Brain microvascular endothelial cell (primary cell): ENCODE measurements at regions not wholly inside any gene's neighbourhood (a gene's known extent, or its start where the extent isn't known, plus 50 kb on each side); places are given as distances from the start of the nearest gene placed in this dataset.
"Not testable (repeated sequence)": the region's sequence is repeated elsewhere in the genome, so short reads cannot be mapped to it uniquely, and the experiment has no call there.

ENCODE experiments used
- DNase-seq: peaks from one replicate; pipeline ENCODE4 v3.0.0-alpha.2; 2020
- H3K27ac ChIP-seq: fragments of 250-450 bp; sonication (Bioruptor Pico); 2 replicates; pipeline ENCODE4 v1.5.1; 2020; ENCODE audit warnings: mild to moderate bottlenecking, moderate library complexity
- H3K27me3 ChIP-seq: fragments of 250-450 bp; sonication (Bioruptor Pico); replicated peaks from 2 replicates; pipeline ENCODE4 v1.5.1; 2020; ENCODE audit warnings: mild to moderate bottlenecking
- H3K36me3 ChIP-seq: fragments of 250-450 bp; sonication (Bioruptor Pico); replicated peaks from 2 replicates; pipeline ENCODE4 v1.5.1; 2020; ENCODE audit warnings: mild to moderate bottlenecking
- H3K4me3 ChIP-seq: 2 replicates; pipeline ENCODE4 v1.5.1; 2011; ENCODE audit warnings: low read depth, mild to moderate bottlenecking, control low read depth, low read length, moderate library complexity
- in situ Hi-C: cut with HindIII; loops from 2 replicates; pipeline ENCODE4 v1.10.0; 2017; ENCODE audit warnings: low sequenced_read_pairs, low pct_ligation_motif_present
- TF ChIP-seq, protein P1 (sequence below): IDR thresholded peaks from 2 replicates; pipeline ENCODE4 v1.5.1; 2011; ENCODE audit warnings: low read depth, mild to moderate bottlenecking, moderate library complexity, low read length, control low read depth, inconsistent platforms; ENCODE audit errors: missing control alignments

DNA sequence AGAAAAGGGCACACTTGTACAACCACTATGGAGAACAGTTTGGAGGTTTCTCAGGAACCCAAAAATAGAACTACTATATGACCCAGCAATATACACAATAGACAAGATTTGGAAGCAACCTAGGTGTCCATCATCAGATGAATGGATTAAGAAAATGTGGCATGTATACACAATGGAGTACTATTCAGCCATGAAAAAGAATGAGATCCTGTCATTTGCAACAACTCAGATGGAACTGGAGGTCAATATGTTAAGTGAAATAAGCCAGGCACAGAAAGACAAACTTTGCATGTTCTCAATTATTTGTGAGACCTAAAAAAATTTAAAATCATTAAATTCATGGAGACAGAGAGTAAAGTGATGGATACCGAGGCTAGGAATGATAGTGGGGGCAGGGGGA lies 118.8 kb downstream of the ZNF467 start:
- in situ Hi-C loops, result no loop called here
- TF ChIP-seq, protein P1, sequence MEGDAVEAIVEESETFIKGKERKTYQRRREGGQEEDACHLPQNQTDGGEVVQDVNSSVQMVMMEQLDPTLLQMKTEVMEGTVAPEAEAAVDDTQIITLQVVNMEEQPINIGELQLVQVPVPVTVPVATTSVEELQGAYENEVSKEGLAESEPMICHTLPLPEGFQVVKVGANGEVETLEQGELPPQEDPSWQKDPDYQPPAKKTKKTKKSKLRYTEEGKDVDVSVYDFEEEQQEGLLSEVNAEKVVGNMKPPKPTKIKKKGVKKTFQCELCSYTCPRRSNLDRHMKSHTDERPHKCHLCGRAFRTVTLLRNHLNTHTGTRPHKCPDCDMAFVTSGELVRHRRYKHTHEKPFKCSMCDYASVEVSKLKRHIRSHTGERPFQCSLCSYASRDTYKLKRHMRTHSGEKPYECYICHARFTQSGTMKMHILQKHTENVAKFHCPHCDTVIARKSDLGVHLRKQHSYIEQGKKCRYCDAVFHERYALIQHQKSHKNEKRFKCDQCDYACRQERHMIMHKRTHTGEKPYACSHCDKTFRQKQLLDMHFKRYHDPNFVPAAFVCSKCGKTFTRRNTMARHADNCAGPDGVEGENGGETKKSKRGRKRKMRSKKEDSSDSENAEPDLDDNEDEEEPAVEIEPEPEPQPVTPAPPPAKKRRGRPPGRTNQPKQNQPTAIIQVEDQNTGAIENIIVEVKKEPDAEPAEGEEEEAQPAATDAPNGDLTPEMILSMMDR, result no peak
- H3K27me3 ChIP-seq, result no peaks in the 10 kb centered on the region
- H3K36me3 ChIP-seq, result no peaks in the 10 kb centered on the region
- H3K27ac ChIP-seq, result no peak overlapping the region
- H3K4me3 ChIP-seq, result no peak overlapping the region
- no peak for DNase-seq

DNA sequence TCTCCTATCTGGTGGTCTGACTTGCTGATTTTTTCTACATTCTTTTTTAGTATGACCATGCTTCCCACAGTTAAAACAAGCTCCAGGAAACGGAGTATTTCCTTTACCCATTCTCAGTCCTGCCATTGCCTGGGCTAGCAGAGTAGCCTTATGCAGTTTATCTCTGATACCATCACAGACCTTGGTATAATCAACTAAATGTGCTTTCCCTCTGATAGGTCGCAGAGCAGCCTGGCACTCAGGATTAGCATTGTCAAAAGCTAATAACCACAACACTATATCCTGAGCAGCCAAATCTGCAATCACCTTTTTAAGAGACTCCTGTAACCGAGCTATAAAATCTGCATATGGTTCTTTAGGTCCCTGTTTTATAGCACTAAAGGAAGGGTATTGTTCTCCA lies 123.2 kb downstream of the ZNF467 start:
- H3K4me3 ChIP-seq, H3K27me3 ChIP-seq, DNase-seq, H3K36me3 ChIP-seq, H3K27ac ChIP-seq, in situ Hi-C loops: not testable (repeated sequence)

- in situ Hi-C loops, result no loop called here
These were observed 128.6 kb downstream of the ZNF467 start for GRCh38 chr7:149644754-149645153.

GRCh38 chr7:149642589-149642988 lies 130.8 kb downstream of the ZNF467 start:
- in situ Hi-C loops, result no loop called here
- Histone ChIP-seq H3K36me3 (no peaks in the 10 kb centered on the region), H3K4me3 (no peak overlapping the region), H3K27ac (no peak overlapping the region), H3K27me3 (no peaks in the 10 kb centered on the region)
- TF ChIP-seq, protein P1, result no peak
- no peak for DNase-seq

More at GRCh38 chr7:149644754-149645153, 128.6 kb downstream of the ZNF467 start:
- H3K27me3 ChIP-seq, result no peaks in the 10 kb centered on the region
- H3K27ac ChIP-seq, result no peak overlapping the region
- no peak for DNase-seq
- H3K4me3 ChIP-seq, result no peak overlapping the region
- H3K36me3 ChIP-seq, result no peaks in the 10 kb centered on the region
- TF ChIP-seq, protein P1, result no peak

- Histone ChIP-seq H3K27ac (no peak overlapping the region), H3K36me3 (no peaks in the 10 kb centered on the region), H3K4me3 (no peak overlapping the region), H3K27me3 (no peaks in the 10 kb centered on the region)
- in situ Hi-C loops, result no loop called here
- no peak for DNase-seq
- TF ChIP-seq, protein P1, result no peak
These were observed 134.6 kb downstream of the ZNF467 start for GRCh38 chr7:149638566-149639320.

DNA sequence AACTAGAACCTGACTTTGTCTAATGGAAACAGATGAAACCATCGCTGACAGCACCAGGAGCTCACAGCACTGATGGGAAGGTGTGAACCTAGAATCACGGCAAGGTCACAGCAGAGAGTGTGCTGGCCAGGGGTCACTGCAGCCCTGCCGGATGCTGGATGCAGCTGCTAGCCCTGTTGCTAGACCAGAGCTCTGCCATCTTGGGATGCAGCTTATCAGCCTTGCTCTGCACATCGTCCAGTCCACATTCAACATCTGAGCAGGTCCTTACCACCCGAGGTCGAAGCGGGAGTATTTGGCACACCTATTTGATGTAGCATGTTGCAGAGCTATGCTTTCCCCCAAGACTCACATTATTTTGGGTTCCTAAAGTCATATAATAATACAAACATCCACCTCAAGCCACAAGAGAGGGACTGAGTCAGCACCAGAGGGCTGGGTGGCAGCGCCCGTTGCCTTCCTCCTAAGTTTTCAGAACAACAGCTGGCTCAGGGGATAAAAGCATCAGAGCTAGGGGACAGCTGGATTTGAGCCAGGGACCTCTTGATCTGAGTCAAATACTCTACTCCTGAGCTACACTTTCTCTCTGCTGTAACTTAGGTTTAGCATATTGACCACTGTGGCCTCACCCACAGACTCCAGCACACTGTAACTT lies 135.3 kb downstream of the ZNF467 start:
- Histone ChIP-seq H3K27ac (no peak overlapping the region), H3K27me3 (no peaks in the 10 kb centered on the region), H3K4me3 (no peak overlapping the region), H3K36me3 (no peaks in the 10 kb centered on the region)
- DNase-seq, result no peak
- in situ Hi-C loops, result no loop called here
- TF ChIP-seq, protein P1, result no peak
